8988T (cell line): ENCODE measurements at regions not wholly inside any gene's neighbourhood (a gene's known extent, or its start where the extent isn't known, plus 50 kb on each side); places are given as distances from the start of the nearest gene placed in this dataset.

Experiments
- DNase-seq: peaks from one replicate; pipeline ENCODE4 v3.0.0; 2011

DNA sequence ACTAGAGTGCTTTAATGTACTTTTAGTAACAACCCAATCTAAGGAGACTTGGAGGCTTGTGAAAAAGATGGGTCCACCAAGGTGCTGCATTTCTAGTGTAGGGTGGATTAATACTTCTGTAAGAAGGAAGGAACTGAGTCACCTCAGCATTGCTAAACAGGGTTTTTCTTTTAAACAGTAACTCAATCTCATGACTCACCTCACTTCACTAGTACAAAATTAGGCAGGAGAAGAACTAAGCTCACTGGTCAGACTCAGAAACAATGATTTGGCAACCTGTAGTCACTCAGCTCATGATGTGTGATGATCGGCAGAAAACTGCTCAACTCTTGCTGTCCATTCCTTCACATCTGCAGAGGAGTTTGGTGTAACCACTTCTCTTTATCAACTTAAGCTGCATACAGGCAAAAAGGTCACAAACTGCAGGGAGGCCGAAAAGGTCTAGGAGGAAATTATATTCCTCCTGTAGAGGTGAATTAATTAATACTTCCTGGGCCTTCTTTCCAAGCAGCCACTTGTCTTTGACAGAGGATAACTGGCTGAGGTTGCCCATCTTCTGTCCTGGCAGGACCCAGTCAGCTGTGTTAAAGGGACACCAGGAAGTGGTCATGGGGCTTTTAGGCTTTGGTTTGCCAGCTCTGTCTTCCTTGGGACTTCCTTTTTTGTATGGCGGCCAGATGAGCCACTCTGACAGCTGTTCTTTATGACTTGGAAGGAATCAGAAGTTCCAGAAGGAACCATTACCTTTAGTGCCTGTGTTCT, 466.9 kb downstream of the FUT8 start:
- DNase-seq, result no peak

DNA sequence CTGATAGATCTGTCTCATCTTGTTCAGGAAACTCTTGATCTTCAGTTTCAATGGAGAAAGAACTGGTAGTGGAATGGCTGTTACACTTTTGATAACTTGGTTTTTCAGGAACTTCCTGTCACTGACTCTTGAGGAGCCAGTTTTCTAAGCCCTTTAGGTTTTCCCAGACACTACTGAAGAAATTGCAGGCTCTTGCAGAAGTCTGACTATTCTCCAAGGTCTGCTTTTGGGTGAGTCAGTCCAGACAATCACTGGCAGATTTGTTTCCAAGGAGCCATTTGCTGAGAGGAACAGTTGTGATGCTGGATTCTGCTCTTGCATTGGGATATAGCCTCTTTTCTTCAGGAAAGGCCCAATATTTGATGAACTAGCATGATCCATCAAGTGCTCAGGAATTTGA, 468.0 kb downstream of the FUT8 start:
- no peak for DNase-seq

DNA sequence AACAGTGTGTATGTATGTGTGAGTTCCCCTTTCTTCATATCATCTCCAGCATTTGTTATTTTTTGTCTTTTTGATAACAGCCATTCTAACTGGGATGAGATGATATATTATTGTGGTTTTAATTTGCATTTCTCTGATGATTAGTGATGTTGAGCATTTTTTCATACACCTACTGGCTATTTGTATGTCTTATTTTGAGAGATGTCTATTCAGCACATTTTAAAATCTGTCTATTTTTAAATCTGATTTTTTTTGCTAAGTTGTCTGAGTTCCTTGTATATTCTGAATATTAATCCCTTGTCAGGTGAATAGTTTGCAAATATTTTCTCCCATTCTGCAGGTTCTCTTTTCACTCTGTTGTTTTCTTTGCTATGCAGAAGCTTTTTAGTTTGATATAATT, 469.1 kb downstream of the FUT8 start:
- DNase-seq, result no peak

DNA sequence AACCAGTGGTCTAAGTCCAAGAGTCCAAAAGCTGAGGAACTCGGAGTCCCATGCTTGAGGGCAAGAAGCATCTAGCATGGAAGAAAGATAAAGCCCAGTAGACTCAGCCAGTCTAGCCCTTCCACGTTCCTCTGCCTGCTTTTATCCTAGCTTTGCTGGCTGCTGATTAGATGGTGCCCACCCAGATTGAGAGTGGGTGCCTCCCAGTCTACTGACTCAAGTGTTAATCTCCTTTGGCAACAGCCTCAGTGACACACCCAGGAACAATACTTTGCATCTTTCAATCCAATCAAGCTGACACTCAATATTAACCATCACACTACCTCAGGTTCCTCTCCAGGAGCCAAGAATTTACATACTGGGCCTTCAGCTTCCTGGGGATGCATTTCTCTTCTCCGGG, 476.1 kb downstream of the FUT8 start:
- DNase-seq, result no peak

DNA sequence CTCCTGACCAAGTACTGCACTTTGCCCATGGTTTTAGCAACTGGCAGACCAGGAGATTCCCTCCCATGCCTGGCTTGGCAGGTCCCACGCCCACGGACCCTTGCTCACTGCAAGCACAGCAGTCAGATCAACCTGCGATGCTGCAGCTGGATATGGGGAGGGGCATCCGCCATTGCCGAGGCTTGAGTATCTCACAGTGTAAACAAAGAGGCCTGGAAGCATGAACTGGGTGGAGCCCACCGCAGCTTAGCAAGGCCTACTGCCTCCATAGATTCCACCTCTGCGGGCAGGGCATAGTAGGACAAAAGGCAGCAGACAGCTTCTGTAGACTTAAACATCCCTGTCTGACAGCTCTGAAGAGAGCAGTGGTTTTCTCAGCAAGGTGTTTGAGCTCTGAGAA, 479.8 kb downstream of the FUT8 start:
- no peak for DNase-seq

DNA sequence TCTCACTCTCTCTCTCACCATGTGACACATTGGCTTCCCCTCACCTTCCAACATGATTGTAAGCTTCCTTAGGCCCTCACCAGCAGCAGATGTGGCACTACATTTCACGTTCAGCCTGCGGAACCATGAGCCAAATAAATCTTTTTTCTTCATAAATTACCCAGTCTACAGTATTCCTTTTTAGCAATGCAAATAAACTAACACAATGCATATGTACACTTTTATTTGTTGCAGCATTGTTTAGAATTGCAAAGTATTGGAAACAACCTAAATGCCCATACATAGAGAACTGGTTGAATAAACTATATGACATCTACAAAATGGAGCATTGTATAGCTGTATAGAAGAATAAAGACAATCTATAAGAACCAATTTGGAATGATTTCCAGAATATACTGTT, 487.6 kb downstream of the FUT8 start:
- no peak for DNase-seq

DNA sequence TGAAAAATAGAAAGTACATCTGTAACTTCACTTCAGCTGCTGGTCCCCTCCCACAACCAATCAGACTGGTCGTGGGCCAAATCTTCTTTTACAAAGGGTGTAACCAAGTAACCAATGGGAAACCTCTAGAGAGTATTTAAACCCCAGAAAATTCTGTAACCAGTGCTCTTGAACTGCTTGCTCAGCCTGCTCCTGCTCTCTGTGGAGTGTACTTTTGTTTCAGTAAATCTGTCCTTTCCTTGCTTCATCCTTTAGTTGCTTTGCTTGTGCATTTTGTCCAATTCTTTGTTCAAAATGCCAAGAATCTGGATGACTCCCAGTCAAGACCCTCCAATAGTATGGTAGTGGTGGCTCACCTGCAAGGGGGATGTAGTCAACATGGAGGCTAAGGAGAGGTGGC, 489.1 kb downstream of the FUT8 start:
- DNase-seq, result no peak

DNA sequence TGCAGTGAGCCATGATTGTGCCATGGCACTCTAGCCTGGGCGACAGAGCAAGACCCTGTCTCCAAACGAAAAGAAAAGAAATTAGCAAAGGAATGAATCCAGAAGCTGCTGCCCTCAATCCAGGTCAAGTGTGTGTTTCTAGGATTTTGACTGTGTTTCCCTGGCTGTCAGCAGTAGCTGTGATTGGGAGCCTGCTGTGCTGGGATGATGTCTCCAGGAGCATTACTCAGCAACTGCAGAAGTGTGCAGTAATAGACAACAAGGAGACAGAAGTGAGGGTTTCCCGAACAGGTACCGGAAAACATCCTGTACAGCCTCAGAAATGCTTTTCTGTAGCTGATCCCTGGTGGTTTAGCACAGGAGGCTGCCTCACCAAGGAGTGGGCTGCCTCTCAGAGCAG, 492.5 kb downstream of the FUT8 start:
- DNase-seq, result no peak

DNA sequence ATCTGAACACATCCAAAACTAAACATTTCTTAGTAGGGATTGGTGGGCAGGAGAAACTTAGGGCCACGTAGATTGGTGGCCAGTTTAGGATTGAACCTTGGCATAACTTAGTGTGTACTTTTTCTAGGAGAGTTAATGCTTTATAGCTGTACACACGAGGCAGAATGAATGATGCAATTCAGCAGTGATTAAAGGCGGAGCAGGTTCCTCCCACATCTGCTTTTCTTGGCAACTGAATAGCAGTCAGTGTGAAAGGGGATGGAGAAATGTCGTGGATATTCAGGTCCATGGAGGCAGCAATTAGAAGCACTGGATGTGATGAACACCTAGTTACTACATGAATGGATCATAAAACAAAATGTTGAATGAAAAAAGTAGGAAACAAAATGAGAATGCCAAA, 493.8 kb downstream of the FUT8 start:
- DNase-seq, result no peak

DNA sequence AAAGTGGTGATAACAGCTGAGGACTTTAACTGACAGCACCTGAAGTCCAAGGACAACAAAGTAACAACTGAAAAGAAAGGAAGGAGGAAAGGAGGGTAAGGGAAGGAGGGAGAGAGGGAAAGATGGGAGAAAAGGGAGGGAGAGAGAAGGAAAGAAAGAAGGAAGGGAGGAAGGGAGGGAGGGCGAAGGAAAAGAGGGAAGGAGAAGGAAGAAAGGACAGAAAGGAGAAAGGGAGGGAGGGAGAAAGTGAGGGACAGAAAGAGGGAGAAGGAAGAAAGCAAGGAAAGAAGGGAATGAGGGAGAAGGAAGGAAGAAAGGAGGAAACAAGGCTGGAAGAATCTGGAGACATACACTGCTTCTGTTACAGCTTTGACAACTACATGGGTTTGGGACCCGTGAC, 494.4 kb downstream of the FUT8 start:
- DNase-seq, result no peak

DNA sequence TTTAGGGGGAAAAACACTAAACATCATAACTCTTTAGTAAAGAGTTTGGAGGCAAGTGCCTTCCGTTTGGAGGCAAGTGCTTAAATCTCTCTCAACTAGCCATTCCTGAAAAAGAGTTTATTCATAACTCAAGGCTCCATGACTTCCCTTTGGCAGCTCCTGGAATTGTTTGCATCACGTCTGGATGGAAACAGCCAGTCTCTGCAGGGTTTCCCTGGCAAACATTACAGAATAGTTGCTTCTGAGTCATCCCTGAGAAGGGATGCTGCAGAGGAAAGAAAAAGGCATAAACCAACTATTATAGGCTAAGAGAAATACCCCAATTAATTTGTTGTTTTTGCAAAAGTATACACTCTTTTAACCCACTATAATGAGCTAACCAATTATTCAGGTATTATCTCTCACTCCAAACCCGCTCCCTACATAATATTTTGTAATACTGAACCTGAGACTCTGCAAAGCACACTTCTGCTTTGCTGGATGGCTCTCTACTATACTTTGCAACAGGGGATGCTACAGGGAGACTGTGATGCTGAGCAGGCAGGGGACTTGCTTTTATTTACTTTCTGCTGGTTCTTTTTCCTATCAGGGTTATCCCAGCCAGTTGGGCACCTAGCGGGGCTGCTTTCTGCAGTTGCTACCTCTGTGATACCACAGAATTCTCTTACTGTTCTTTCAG, 497.7 kb downstream of the FUT8 start:
- DNase-seq, result no peak

DNA sequence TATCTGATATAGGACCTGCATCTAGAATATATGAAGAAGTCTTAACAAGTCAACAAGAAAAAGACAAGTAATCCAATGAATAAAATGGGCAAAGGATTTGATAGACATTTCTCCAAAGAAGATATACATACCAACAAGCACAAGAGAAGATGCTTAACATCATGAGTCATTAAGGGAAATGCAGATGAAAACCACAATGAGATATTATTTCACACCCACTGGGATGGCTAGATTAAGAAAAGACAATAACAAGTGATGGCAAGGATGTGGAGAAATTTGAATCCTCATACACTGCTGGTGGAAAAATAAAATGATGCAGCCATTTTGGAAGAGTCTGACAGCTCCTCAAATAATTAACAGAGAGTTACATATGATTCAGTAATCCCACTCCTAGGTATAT, 502.6 kb downstream of the FUT8 start:
- no peak for DNase-seq

DNA sequence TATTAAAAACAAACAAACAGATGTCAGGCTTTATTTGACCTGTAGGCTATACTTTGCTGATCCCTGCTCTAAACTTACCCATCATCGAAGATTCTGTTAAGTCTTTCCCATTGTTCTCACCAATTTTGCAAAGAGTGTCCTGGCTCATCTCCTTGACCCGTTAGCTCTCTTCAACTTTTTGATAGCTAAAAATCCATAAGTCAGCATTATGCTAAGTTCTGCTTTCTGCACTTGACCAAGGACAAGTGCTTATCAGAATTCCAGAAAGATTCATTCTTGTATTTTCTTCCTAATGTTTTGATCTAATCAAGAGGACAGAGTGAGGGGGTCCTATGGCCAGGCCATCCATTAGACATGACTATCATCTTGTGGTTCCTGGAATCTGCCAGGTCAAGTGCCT, 503.5 kb downstream of the FUT8 start:
- no peak for DNase-seq

DNA sequence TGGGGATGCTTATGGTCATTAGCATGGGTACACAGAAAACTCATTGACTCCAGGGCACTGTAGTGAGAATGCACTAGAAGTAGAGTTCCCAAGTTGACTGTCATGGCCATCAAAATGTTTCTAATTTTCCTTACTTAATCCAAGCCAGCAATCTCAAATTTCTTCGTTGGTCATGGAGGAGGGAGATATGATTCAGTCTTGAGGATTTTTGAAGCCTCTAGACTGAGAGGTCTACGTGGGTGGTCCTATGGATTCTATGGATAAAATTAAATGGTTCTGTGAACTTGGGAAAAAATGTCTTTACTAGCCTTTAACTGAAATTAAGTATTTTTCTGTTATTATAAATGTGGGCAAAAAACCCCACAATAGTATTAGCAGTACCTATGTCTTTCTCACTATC, 508.5 kb downstream of the FUT8 start:
- no peak for DNase-seq

DNA sequence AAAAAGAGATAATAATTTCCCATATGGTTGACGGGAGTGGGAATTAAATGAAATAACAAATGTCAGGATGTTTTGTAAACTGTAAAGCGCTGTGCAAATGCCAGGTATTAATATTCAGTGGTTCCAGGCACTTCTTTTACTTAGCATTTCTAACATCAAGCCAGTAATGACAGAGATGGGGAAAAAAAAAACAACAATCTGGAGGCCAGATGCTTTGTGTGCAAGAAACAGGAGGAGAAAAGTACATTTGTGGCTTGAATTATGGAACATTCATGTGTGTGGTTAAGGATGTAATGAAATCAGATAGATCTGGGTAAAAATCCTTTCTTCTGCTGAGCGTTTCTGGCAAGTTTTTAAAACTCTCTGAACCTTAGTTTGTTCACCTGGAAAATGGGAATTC, 509.6 kb downstream of the FUT8 start:
- DNase-seq, result no peak

DNA sequence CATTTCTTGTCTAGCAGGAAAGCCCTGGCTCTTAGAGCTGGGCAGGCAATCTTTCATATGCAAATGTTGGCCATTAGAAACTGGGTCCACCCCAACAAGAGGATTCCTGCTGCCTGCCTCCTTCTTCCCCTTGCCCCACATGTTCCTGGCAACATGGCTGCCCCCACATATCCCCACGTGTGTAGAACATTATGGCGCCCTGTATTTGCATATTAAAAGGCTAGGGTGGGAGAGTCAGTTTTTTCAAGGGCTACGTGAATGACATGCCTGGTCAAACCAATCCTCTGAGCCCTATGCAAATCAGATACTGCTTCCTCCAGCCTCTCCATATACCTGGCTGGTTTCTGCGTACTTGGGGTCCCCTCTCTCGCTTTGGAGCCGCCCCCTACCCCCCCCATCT, 514.0 kb downstream of the FUT8 start:
- no peak for DNase-seq

DNA sequence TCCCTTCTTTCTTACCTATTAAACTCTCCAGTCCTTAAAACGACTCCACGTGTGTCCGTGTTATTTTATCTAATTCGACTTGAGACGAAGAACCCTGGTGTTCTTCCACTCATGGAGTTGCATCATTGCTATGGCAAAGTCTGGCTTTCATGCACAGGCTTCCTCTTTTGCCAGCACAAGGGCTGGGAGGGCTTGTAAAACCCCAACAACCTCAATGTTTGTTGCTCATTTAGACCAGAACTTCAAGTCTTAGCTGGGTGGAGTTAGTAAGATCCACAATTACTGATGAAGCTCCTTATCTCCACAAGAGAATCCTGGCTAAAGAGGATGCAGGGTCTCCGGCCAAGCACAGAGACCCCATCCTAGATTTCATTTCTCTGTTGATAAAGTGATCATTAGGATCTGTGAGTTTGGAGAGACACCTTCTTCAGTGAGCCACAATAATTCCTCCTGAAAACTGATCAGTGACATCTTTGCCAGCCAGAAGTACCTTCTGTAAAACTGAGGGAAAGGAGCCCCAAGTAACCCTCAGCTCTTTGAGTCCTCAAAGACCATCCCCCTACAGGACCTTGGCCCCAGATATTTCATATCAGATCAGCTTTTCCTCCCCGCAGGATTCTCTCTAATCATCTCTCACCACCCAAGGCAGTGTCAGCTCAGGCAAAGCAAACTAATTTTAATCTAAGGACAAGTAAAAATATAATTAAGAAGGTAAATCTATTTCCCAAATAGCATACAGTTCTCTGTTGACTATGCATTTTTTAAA, 514.6 kb downstream of the FUT8 start:
- no peak for DNase-seq

DNA sequence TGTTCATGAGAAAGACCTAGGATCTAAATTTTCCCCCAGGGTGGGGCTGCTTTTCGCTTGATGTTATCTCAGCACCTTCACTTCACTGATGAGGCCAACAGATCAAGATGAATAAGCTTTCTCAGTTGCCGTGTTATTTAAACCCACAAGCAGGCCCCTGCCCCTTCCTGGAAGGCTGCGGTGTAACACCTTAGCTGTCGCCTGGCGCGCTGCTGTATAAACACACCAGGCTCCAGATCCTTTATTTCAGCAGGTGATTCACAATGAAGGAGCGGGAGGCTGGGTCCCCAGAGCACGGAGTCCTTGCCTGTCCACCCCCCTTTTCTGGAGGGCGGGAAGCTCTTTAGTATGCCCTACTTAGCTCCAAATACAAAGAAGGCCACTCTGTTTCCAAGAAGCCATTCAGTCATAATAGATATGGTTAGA, 515.4 kb downstream of the FUT8 start:
- no peak for DNase-seq

DNA sequence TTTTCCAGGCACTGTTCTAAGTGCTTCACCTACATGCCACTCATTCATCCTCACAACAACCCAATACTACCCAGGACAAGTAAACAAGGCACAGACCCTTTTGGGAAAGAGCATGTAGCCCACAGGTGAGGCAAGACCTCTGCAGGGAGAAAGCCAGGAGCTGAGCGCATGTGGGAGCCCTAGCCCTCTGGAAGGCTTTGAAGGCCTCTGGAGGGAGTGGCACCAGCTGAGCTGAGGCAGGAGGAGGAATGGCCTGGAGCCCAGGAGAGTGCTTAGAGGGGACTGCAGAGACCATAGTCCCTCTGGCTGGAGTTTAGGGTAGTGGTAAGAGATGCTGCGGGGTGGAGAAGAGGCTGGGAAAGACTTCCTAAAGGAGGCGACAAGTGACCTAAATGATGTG, 516.5 kb downstream of the FUT8 start:
- DNase-seq, result no peak

DNA sequence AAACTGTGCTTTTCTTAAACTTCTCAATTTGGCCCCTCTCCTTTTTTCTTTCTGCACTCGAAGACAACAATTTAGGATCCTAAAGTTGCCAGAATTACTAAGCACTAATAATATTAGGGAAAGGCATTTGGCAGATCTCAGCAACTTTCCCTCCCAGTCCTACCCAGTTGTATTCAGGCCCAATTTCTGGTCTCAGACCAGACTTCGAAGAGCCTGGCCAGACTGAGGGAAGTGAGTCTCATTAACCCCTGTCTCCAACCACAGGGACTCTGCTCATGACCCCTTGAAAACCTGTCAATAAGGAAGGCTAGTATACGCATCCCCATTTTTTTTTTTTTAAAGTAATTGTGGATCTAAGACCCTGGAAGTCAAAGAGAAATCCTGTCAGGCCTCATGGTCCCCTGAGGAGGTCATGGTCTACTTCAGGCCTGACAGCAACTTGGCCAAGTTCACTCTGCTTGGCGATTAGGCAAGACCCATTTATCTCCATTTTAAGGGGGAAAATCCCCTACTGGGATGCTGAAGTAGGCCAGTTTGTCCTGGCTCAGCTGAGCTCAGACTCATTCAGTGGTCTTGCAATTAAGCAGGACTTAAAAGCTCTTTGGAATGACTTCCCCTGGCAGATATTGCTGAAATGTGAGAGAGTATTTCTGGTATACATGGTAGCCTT, 521.0 kb downstream of the FUT8 start:
- no peak for DNase-seq

DNA sequence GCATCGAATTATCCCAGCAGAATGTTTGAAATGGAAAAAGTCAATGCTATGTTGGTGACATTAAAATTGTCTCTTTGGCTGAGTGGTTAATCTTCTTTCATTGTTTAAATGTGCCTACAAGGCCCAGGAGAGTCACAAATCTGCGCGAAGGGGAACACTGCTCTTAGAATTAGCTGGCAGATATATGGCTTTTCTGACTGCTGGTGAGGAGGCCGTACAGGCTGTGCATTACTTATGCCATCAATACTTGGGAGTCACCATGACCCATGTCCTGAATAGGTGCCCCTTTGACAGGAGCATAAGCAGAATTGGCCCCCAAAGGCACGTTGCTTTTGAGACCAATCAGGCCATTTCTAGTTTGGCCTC, 521.5 kb downstream of the FUT8 start:
- DNase-seq, result no peak

DNA sequence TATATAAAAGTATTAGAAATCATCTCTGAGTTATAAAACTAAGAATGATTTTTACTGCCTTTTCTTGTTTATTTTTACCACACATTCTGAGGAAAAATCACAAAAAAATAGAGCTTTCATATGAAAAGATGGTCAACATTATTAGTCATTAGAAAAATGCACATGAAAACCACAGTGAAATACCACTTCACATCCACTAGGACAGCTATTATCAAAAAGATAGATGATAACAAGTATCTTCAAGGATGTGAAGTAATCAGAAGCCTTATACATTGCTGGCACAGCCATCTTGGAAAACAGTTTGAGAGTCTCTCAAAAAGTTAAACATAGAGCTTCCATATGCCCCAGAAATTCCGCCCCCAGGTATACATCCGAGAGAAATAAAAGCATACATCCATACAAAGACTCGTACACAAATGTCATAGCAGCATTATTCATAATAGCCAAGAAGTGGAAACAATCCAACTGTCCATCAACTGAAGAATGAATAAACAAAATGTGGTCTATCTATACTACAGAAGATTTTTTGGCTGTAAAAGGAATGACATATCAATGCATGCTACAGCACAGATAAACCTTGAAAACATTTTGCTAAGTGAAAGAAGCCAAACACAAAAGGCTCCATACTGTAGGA, 523.9 kb downstream of the FUT8 start:
- DNase-seq, result no peak
